Muscle of arm (tissue), 1 donor: ENCODE measurements at regions not wholly inside any gene's neighbourhood (a gene's known extent, or its start where the extent isn't known, plus 50 kb on each side); places are given as distances from the start of the nearest gene placed in this dataset.

ENCODE experiments used
- DNase-seq: peaks from one replicate; pipeline ENCODE4 v3.0.0-alpha.2; 2013

GRCh38 chr1:194256010-194256409, 1069.6 kb upstream of the B3GALT2 start:
- DNase-seq = no peak

GRCh38 chr1:194252199-194252598, 1065.8 kb upstream of the B3GALT2 start:
- no peak for DNase-seq

- no peak for DNase-seq
Observed at GRCh38 chr1:194241215-194241614, 1054.8 kb upstream of the B3GALT2 start.

GRCh38 chr1:194233069-194233468, 1046.7 kb upstream of the B3GALT2 start:
- no peak for DNase-seq

GRCh38 chr1:194230351-194231144, 1044.1 kb upstream of the B3GALT2 start:
- DNase-seq = no peak

- DNase-seq = no peak
Observed at GRCh38 chr1:194228427-194228826, 1042.0 kb upstream of the B3GALT2 start.

- DNase-seq = no peak
Observed at GRCh38 chr1:194227161-194227560, 1040.7 kb upstream of the B3GALT2 start.

- no peak for DNase-seq
Observed at GRCh38 chr1:194225821-194226220, 1039.4 kb upstream of the B3GALT2 start.

- no peak for DNase-seq
Observed at GRCh38 chr1:194223596-194223995, 1037.2 kb upstream of the B3GALT2 start.

GRCh38 chr1:194215448-194215847, 1029.0 kb upstream of the B3GALT2 start:
- no peak for DNase-seq

GRCh38 chr1:194214735-194215134, 1028.3 kb upstream of the B3GALT2 start:
- no peak for DNase-seq

GRCh38 chr1:194209920-194210319, 1023.5 kb upstream of the B3GALT2 start:
- DNase-seq = no peak

- DNase-seq = no peak
Observed at GRCh38 chr1:194208674-194209073, 1022.3 kb upstream of the B3GALT2 start.

GRCh38 chr1:194196562-194196961, 1010.1 kb upstream of the B3GALT2 start:
- no peak for DNase-seq

- no peak for DNase-seq
Observed at GRCh38 chr1:194194724-194195123, 1008.3 kb upstream of the B3GALT2 start.

- no peak for DNase-seq
Observed at GRCh38 chr1:194184974-194185373, 998.6 kb upstream of the B3GALT2 start.

- DNase-seq = no peak
Observed at GRCh38 chr1:194184425-194184824, 998.0 kb upstream of the B3GALT2 start.

- DNase-seq = no peak
Observed at GRCh38 chr1:194181845-194182244, 995.4 kb upstream of the B3GALT2 start.

- DNase-seq = no peak
Observed at GRCh38 chr1:194176212-194176611, 989.8 kb upstream of the B3GALT2 start.

- DNase-seq = no peak
Observed at GRCh38 chr1:194175251-194175650, 988.8 kb upstream of the B3GALT2 start.

- no peak for DNase-seq
Observed at GRCh38 chr1:194174528-194174927, 988.1 kb upstream of the B3GALT2 start.

GRCh38 chr1:194171596-194171995, 985.2 kb upstream of the B3GALT2 start:
- no peak for DNase-seq

- no peak for DNase-seq
Observed at GRCh38 chr1:194167956-194168640, 981.7 kb upstream of the B3GALT2 start.

- no peak for DNase-seq
Observed at GRCh38 chr1:194164755-194165154, 978.3 kb upstream of the B3GALT2 start.
